IMR-90 (cell line): ENCODE measurements at regions not wholly inside any gene's neighbourhood (a gene's known extent, or its start where the extent isn't known, plus 50 kb on each side); places are given as distances from the start of the nearest gene placed in this dataset.

Experiments
- ATAC-seq: fragments of 200-7000 bp; cut with Tn5 transposase; 2 replicates; pipeline ENCODE4 v1.9.1; 2020; ENCODE audit warnings: low read depth, mild to moderate bottlenecking, moderate library complexity
- BruUV-seq: library from RNA; stranded (reverse); fragments of 400-500 nt; replicated peaks from 2 replicates; lab custom pipeline; 2021; lab: Mats Ljungman, UMichigan
- CTCF ChIA-PET: fragments of 300-600 bp; formaldehyde crosslinking; extraction: SDS; loops from one replicate; lab custom pipeline; 2021; ENCODE audit warnings: antibody characterized with exemption; lab: Yijun Ruan, JAX
- POLR2A ChIA-PET: fragments of 300-600 bp; sonication (Branson Sonifier 250); formaldehyde crosslinking; loops from one replicate; lab custom pipeline; 2022; ENCODE audit warnings: antibody characterized with exemption; ENCODE audit not compliant: unreplicated experiment; lab: Charles Lee
- DNase-seq: peaks from one replicate; pipeline ENCODE4 v3.0.0; 2013
- H2AFZ ChIP-seq: replicated peaks from 2 replicates; pipeline ENCODE3; 2013; ENCODE audit warnings: low read length, mild to moderate bottlenecking; ENCODE audit not compliant: poor library complexity
- H2AK5ac ChIP-seq: 2 replicates; pipeline ENCODE4 v1.6.1; 2013; ENCODE audit warnings: low read depth, low read length, inconsistent platforms
- H2AK9ac ChIP-seq: replicated peaks from 2 replicates; pipeline ENCODE3; 2013; ENCODE audit warnings: mild to moderate bottlenecking, low read depth, low read length, moderate library complexity; ENCODE audit not compliant: poor library complexity
- H2BK120ac ChIP-seq: 2 replicates; pipeline ENCODE4 v1.6.1; 2013; ENCODE audit warnings: low read depth, low read length, inconsistent platforms
- H2BK15ac ChIP-seq: 3 replicates; pipeline ENCODE4 v1.6.1; 2013; ENCODE audit warnings: low read depth, low read length, inconsistent platforms
- H2BK20ac ChIP-seq: 2 replicates; pipeline ENCODE4 v1.6.1; 2013; ENCODE audit warnings: low read depth, mild to moderate bottlenecking, inconsistent platforms, low read length, moderate library complexity
- H2BK5ac ChIP-seq: 2 replicates; pipeline ENCODE4 v1.6.1; 2013; ENCODE audit warnings: mild to moderate bottlenecking, low read depth, low read length, inconsistent platforms; ENCODE audit not compliant: poor library complexity, severe bottlenecking
- H3K14ac ChIP-seq: replicated peaks from 2 replicates; pipeline ENCODE4 v1.6.1; 2013; ENCODE audit warnings: low read depth, low read length, inconsistent platforms
- H3K18ac ChIP-seq: 2 replicates; pipeline ENCODE4 v1.6.1; 2013; ENCODE audit warnings: low read depth, low read length, control low read depth
- H3K23ac ChIP-seq: 2 replicates; pipeline ENCODE4 v1.6.1; 2013; ENCODE audit warnings: low read depth, low read length, inconsistent platforms
- H3K27ac ChIP-seq: 2 replicates; pipeline ENCODE4 v1.5.1; 2013; ENCODE audit warnings: mild to moderate bottlenecking, control low read depth, low read length; ENCODE audit not compliant: insufficient read depth
- H3K27me3 ChIP-seq: 2 replicates; pipeline ENCODE4 v1.6.1; 2013; ENCODE audit warnings: low read length; ENCODE audit not compliant: control insufficient read depth, insufficient read depth
- H3K36me3 ChIP-seq: 2 replicates; pipeline ENCODE4 v1.6.1; 2013; ENCODE audit warnings: low read length, mixed read lengths; ENCODE audit not compliant: control insufficient read depth, insufficient read depth
- H3K4ac ChIP-seq: 2 replicates; pipeline ENCODE4 v1.6.1; 2013; ENCODE audit warnings: low read depth, low read length, inconsistent platforms
- H3K4me1 ChIP-seq: 2 replicates; pipeline ENCODE4 v1.6.1; 2013; ENCODE audit warnings: low read length, mixed read lengths; ENCODE audit not compliant: control insufficient read depth, insufficient read depth
- H3K4me2 ChIP-seq: 2 replicates; pipeline ENCODE4 v1.6.1; 2013; ENCODE audit warnings: low read depth, mild to moderate bottlenecking, control low read depth, low read length, moderate library complexity
- H3K4me3 ChIP-seq: 2 replicates; pipeline ENCODE4 v1.5.1; 2013; ENCODE audit warnings: low read depth, mild to moderate bottlenecking, control low read depth, low read length, moderate library complexity; ENCODE audit not compliant: insufficient read depth
- H3K56ac ChIP-seq: 2 replicates; pipeline ENCODE4 v1.6.1; 2013; ENCODE audit warnings: low read length, inconsistent platforms; ENCODE audit not compliant: insufficient read depth; ENCODE audit errors: extremely low read depth
- H3K79me1 ChIP-seq, 2 experiments: 2 replicates each; pipeline ENCODE4 v1.6.1; 2013; ENCODE audit warnings: low read length in 2 of 2, inconsistent platforms in 1 of 2, low read depth in 1 of 2
- H3K9ac ChIP-seq: 2 replicates; pipeline ENCODE4 v1.6.1; 2013; ENCODE audit warnings: low read depth, low read length, control low read depth
- H3K9me1 ChIP-seq: 2 replicates; pipeline ENCODE4 v1.6.1; 2013; ENCODE audit warnings: low read length, inconsistent platforms; ENCODE audit not compliant: insufficient read depth
- H3K9me3 ChIP-seq: 2 replicates; pipeline ENCODE4 v1.6.1; 2013; ENCODE audit warnings: low read length; ENCODE audit not compliant: control insufficient read depth, insufficient read depth
- H4K20me1 ChIP-seq: 2 replicates; pipeline ENCODE4 v1.6.1; 2013; ENCODE audit warnings: low read length, inconsistent platforms; ENCODE audit not compliant: insufficient read depth
- H4K5ac ChIP-seq: 2 replicates; pipeline ENCODE4 v1.6.1; 2013; ENCODE audit warnings: mild to moderate bottlenecking, low read depth, low read length, control low read depth
- H4K8ac ChIP-seq, 2 experiments: 2 replicates each; pipeline ENCODE4 v1.6.1; 2013; ENCODE audit warnings: low read depth in 2 of 2, low read length in 2 of 2, control low read depth in 1 of 2, inconsistent platforms in 1 of 2
- H4K91ac ChIP-seq: 2 replicates; pipeline ENCODE4 v1.6.1; 2013; ENCODE audit warnings: low read depth, low read length, inconsistent platforms; ENCODE audit not compliant: insufficient read depth
- CEBPB ChIP-seq: IDR thresholded peaks from 2 replicates; pipeline ENCODE4 v1.6.1; 2012; ENCODE audit warnings: low read depth, low read length, improper control_type of control experiment
- FOS ChIP-seq: fragments of 150-350 bp; IDR thresholded peaks from 2 replicates; pipeline ENCODE4 v1.6.1; 2016; ENCODE audit warnings: low read depth, low read length
- NFE2L2 ChIP-seq: fragments of 150-350 bp; IDR thresholded peaks from 2 replicates; pipeline ENCODE4 v1.6.1; 2016; ENCODE audit warnings: low read depth, mild to moderate bottlenecking, low read length
- POLR2A ChIP-seq: IDR thresholded peaks from 2 replicates; pipeline ENCODE4 v1.6.1; 2012; ENCODE audit warnings: mild to moderate bottlenecking, low read depth, low read length
- RAD21 ChIP-seq: IDR thresholded peaks from 2 replicates; pipeline ENCODE4 v1.6.1; 2012; ENCODE audit warnings: low read length, improper control_type of control experiment
- RCOR1 ChIP-seq: IDR thresholded peaks from 2 replicates; pipeline ENCODE4 v1.6.1; 2012; ENCODE audit warnings: mild to moderate bottlenecking, low read length, improper control_type of control experiment; ENCODE audit not compliant: insufficient replicate concordance
- RFX5 ChIP-seq: IDR thresholded peaks from 2 replicates; pipeline ENCODE4 v1.8.0; 2012; ENCODE audit warnings: low read depth, mild to moderate bottlenecking, low read length, moderate library complexity
- SMC3 ChIP-seq: fragments of 150-350 bp; IDR thresholded peaks from 2 replicates; pipeline ENCODE4 v1.6.1; 2016; ENCODE audit warnings: low read depth, mild to moderate bottlenecking, antibody characterized with exemption, low read length, moderate library complexity
- WGBS, 2 experiments: methylation state at CpG; one replicate each; pipeline versions ENCODE4 v1.1.5 to v1.1.7; 2013; ENCODE audit warnings: missing lambda C conversion rate in 2 of 2; ENCODE audit not compliant: insufficient read length in 1 of 2; ENCODE audit errors: extremely low coverage in 2 of 2; 5-methylcytosine and 5-hydroxymethylcytosine counted together
- dilution Hi-C: fragments of 300-500 bp; cut with HindIII; formaldehyde crosslinking; loops from one replicate; pipeline ENCODE4 v1.14.3; 2018; ENCODE audit warnings: low sequenced_read_pairs; ENCODE audit not compliant: unreplicated experiment
- in situ Hi-C: fragments of 300-500 bp; cut with MboI; formaldehyde crosslinking; loops from 3 replicates; pipeline ENCODE4 v1.14.3; 2019; ENCODE audit warnings: low sequenced_read_pairs, inconsistent platforms, mixed read lengths
- intact Hi-C: fragments of 100-400 bp; cut with micrococcal nuclease; formaldehyde crosslinking; loops from 2 replicates; pipeline ENCODE4 v1.10.0; 2022
- TF ChIP-seq, protein P1 (sequence below): fragments of 150-350 bp; IDR thresholded peaks from 2 replicates; pipeline ENCODE4 v1.6.1; 2016; ENCODE audit warnings: low read depth, mild to moderate bottlenecking, low read length, moderate library complexity, borderline replicate concordance
- TF ChIP-seq, protein P2 (sequence below): fragments of 150-350 bp; IDR thresholded peaks from 2 replicates; pipeline ENCODE4 v1.6.1; 2017; ENCODE audit warnings: mild to moderate bottlenecking, antibody characterized with exemption, low read length, low read depth

DNA sequence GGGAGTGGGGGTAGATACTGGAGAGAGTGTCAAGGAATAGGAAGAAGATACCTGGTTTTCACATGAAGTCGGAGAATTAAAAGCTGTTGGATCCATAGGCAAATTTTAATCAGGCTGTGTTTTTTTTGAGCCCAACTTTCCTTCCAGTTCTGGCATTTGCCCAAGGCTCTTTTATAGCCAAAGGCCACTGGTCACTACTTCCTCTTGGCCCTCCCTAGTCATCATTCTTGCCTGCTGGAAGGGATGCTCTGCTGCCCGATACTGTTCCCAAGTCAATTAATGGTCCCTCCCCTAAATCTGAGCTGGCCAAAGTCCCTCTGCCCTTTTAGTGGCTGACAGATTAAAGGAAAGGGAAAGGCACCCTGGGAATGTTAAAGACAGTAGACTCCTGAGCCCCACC lies 102.8 kb upstream of the ZNF648 start:
- no peak overlapping the region for H3K4me3 ChIP-seq
- TF ChIP-seq, protein P1, sequence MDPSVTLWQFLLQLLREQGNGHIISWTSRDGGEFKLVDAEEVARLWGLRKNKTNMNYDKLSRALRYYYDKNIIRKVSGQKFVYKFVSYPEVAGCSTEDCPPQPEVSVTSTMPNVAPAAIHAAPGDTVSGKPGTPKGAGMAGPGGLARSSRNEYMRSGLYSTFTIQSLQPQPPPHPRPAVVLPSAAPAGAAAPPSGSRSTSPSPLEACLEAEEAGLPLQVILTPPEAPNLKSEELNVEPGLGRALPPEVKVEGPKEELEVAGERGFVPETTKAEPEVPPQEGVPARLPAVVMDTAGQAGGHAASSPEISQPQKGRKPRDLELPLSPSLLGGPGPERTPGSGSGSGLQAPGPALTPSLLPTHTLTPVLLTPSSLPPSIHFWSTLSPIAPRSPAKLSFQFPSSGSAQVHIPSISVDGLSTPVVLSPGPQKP = no peak
- TF ChIP-seq, protein P2, sequence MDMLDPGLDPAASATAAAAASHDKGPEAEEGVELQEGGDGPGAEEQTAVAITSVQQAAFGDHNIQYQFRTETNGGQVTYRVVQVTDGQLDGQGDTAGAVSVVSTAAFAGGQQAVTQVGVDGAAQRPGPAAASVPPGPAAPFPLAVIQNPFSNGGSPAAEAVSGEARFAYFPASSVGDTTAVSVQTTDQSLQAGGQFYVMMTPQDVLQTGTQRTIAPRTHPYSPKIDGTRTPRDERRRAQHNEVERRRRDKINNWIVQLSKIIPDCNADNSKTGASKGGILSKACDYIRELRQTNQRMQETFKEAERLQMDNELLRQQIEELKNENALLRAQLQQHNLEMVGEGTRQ = no peak
- TF ChIP-seq POLR2A (no peak), RFX5 (no peak), FOS (no peak), SMC3 (no peak), NFE2L2 (no peak), RAD21 (no peak), CEBPB (no peak), RCOR1 (no peak)
- H3K36me3 ChIP-seq = no peaks in the 10 kb centered on the region
- no peak overlapping the region for H2AK5ac ChIP-seq
- no peak overlapping the region for H3K4me2 ChIP-seq
- no peaks in the 10 kb centered on the region for H3K27me3 ChIP-seq
- H3K56ac ChIP-seq = no peak overlapping the region
- no peaks in the 10 kb centered on the region for H3K4me1 ChIP-seq
- H2BK15ac ChIP-seq = no peak overlapping the region
- ChIA-PET POLR2A (no interaction called here), CTCF (no interaction called here)
- H3K9ac ChIP-seq = no peak overlapping the region
- H2BK5ac ChIP-seq = no peak overlapping the region
- H3K27ac ChIP-seq = no peak overlapping the region
- H2BK20ac ChIP-seq = no peak overlapping the region
- DNase-seq (no peak), ATAC-seq (no peak)
- in situ Hi-C loops = no loop called here
- no peak overlapping the region for H4K91ac ChIP-seq
- no peaks in the 10 kb centered on the region for H3K9me1 ChIP-seq
- no peaks in the 10 kb centered on the region for H3K79me1 ChIP-seq
- peaks cover 2% of the 10 kb centered on the region; the same call in 1 of the 2 replicates for H3K9me3 ChIP-seq
- no peaks in the 10 kb centered on the region for H4K20me1 ChIP-seq
- H2BK120ac ChIP-seq = no peak overlapping the region
- dilution Hi-C loops = no loop called here
- WGBS, 2 experiments = no CpG with 5 or more reads among the region's 2 CpGs
- no peak overlapping the region for H3K18ac ChIP-seq
- no peak overlapping the region for H4K8ac ChIP-seq
- intact Hi-C loops = no loop called here
- no peak overlapping the region for H3K23ac ChIP-seq
- H3K14ac ChIP-seq = no peak overlapping the region
- H4K5ac ChIP-seq = no peak overlapping the region
- no TSS peak for BruUV-seq
- H3K4ac ChIP-seq = no peak overlapping the region
- H2AK9ac ChIP-seq = no peak overlapping the region
- H2AFZ ChIP-seq = no peak overlapping the region
